HG03097 (cell line): ENCODE measurements at regions not wholly inside any gene's neighbourhood (a gene's known extent, or its start where the extent isn't known, plus 50 kb on each side); places are given as distances from the start of the nearest gene placed in this dataset.

Experiments
- ATAC-seq: cut with Tn5 transposase; IDR thresholded peaks from one replicate; pipeline ENCODE4 v1.9.1; 2021; ENCODE audit not compliant: unreplicated experiment, low FRiP score

DNA sequence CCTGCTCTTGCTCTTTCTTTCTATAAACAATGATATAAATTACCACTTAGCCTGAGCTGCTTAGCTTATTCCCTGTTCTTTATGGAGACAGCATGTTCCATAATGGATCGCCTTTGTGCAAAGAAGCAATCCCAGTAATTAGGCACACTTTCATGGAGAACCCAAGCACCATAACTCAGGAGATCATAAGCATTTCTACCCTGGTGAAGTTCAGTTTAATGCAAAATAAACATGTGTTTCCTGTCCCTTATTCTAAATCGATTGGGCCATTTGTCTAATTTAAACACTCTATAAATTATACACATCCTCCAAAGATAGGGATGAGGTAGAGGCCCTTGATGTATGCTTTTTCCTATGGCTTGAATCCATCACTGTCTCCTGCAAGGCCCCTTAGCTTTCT, 75.8 kb upstream of the TMEM72 start:
- ATAC-seq = no peak

- ATAC-seq = no peak
These were observed 67.7 kb upstream of the TMEM72 start for GRCh38 chr10:44843484-44843883.

GRCh38 chr10:44845361-44846175, 65.6 kb upstream of the TMEM72 start:
- ATAC-seq = no peak

- no peak for ATAC-seq
These were observed 64.0 kb upstream of the TMEM72 start for GRCh38 chr10:44847110-44847509.

DNA sequence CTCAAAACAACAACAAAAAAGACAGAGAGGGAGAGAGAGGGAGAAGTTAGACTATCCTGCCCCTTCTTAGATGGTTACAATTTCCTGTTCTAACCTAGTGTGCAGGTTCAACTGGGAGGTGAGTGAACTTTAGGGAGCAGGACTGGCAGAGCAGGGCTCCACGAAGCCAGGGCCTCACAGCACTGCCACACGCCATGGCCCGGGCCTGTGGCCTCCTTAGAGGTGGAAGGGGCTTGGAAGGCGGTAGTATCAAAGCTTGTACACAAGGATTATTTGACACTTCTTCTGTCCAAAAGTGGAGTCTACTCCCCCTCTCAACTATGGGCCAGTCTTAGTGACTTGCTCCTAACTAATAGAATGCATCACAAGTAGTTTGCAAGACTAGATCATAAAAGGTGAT, 62.9 kb upstream of the TMEM72 start:
- no peak for ATAC-seq

DNA sequence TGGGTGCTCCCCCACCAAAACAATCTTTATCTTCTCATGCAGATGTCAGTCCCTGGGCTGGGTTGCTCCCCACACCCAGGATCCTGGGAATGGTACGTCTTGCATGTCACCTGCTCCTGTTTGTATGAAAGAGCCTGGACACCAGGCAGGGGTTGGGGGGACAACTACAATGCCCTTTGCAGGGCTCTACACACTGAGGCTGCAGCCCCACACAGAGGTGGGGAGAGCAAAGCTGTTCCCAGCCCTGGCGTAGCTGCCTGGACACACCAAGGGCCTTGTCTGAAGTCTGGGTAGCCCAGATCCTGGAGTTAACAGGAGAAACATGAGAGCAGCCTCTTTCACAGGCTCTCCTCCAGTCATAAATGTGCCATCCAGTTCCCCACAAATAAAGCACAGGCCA, 61.2 kb upstream of the TMEM72 start:
- ATAC-seq = no peak

- no peak for ATAC-seq
These were observed 60.7 kb upstream of the TMEM72 start for GRCh38 chr10:44850356-44850934.

DNA sequence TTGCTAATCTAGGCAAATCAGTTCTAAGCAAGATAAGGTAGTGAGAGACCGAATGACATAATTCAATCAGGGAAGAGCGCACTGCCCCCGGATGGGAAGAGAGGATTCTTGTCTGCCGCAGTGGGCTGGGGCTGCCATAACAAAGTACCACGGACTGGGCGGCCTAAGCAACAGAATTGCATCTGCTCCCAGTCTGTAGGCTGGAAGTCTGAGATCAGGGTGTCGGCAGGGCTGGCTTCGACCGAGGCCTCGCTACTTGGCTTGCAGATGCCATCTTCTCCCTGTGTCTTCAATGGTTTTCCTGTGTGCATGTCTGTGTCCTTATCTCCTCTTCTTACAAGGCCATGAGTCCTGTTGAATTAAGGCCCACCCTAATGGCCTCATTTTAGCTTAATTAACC, 59.7 kb upstream of the TMEM72 start:
- ATAC-seq = no peak

GRCh38 chr10:44851881-44852280, 59.3 kb upstream of the TMEM72 start:
- no peak for ATAC-seq

DNA sequence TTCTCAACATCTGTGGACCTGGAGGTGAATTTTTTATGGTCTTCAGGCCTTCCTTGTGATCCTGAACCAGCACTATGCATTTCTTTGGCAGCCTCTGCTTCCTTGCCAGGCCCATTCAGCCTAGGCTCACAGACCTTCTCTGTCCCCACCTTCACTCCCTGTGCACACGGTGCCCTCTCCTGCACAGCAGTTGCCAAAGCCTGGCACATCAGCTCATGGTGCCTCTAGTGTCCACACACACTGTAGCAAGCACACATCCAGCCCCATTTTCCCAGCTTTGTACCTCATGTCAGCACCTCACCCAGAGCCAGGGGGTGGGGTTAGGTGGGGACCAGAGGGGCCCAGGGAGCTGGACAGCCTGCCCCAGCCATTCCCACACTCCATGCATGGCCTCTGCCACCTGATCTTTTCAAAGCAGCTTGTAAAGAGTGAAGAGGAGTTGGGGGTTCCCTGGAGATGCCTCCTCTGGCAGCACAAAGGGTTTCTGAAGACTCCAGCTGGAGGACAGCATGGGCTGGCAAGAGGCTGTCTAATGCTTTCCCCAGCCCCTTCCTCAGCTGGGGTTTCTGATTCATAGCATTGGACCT, 57.9 kb upstream of the TMEM72 start:
- no peak for ATAC-seq

GRCh38 chr10:44853796-44854195, 57.3 kb upstream of the TMEM72 start:
- no peak for ATAC-seq

DNA sequence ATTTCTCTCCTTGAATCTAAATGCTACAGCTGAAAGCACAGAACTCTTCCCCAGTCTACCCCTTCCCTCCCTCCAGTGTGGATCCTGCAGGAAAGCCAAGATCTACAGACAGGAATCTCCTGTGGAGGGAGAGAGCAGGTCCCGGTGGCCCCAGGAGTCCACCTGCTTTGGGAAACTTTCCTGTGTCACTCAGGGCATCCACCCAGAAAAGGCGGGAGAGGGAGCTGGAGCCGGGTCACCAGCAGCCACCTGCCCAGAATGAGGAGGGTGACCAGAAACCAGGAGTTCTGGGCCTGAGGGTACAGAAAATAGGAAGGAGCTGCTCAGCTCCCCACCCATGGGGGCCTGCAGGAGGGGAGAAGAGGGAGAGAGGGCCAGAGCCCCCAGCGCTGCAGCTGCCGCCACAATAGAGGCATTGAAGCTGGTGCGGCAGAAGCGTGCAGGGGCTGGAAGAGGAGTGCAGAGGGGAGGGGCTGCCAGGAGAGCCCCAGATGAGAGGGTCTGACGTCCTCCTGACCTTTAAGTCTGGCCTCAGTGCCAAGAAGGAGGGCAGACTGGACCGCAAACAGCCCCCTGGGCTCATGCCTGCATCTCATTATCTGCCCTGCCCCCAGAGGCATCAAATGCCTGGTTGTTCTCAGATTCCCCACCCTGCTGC, 56.3 kb upstream of the TMEM72 start:
- ATAC-seq = no peak

- no peak for ATAC-seq
These were observed 54.4 kb upstream of the TMEM72 start for GRCh38 chr10:44856696-44857095.

- ATAC-seq = peak; percentile 78
These were observed 53.6 kb upstream of the TMEM72 start for GRCh38 chr10:44857363-44858016.

DNA sequence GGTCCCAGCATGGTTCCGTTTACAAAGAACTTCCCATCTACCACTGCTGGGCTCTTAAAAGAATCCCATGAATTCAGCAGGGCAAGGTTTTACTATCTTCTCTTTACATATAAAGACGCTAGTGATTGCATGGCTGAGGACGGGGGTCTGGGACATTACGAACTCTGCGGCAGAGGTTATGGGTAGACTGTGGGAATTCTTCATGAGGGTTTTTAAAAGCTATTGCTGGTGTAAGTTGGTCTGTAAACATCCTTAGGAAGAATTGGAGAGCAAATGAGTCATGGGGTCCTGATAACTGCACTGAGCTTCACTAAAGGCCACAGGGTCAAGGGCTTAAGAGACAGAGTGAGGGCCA, 53.1 kb upstream of the TMEM72 start:
- no peak for ATAC-seq

- ATAC-seq = no peak
These were observed 52.1 kb upstream of the TMEM72 start for GRCh38 chr10:44858988-44859387.

DNA sequence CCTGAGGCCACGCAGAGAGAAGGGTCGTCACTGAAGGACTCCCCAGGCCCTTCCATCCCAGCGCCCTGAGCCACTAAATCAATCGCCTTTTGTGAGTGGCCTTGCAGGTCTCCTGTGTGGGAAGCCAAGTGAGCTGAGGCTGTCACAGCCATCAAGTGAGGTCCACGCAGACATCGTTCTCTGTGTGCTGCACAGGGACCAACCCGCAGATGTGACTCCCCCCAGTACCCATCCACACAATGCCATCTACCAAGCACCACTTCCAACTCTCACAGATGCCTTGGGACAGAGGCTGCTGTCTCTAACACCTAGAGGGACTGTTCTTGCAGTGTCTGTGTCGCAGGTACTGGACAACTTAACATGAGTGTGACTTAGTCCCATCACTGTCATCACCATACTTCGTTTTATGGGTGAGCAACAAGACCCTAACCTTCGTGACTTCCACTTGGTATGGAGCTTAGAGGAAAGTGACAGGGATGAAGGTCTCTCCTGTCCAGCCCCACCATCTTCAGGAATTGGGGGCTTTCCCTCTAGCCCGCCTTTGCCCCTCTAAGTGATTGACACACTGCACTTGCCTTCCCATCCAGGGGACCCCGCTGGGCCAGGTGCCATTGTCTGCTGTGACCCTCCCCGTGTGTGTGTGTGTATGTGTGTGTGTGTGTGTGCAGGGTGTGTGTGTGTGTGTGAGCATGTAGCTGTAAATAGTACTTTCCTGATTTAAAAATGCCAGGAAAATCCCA, 51.4 kb upstream of the TMEM72 start:
- ATAC-seq = no peak

GRCh38 chr10:44860811-44861736, 50.1 kb upstream of the TMEM72 start:
- ATAC-seq = no peak
